ENCODE measurements at regions not wholly inside any gene's neighbourhood (a gene's known extent, or its start where the extent isn't known, plus 50 kb on each side); places are given as distances from the start of the nearest gene placed in this dataset.

DNA sequence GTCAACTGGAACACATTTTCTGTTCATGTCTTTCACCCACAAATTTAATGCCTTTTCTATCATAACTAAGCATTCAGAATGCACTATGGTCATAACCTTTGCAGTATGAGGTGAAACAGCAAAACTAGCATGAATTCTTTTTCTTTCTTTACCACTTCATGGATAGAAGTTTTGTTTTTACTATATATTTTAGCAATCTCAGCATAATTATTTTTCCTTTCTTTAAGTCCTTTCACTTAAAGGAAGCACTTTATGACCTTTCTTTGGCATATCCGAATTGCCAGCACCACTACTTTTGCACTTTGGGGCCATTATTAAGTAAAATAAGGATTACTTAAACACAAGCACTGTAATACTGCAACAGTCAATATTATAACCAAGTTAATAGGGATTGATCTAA is 115.1 kb upstream of the DKK2 start:
- TF ChIP-seq POLR2A (IDR thresholded peaks at IDR 0.05; ENCODE audit: low read depth, low read length) (no peak), TAF1 (IDR thresholded peaks at IDR 0.05; ENCODE audit: borderline replicate concordance, low read depth, low read length) (no peak)
